IMR-90 (cell line): ENCODE measurements at regions not wholly inside any gene's neighbourhood (a gene's known extent, or its start where the extent isn't known, plus 50 kb on each side); places are given as distances from the start of the nearest gene placed in this dataset.

ENCODE experiments used
- ATAC-seq: fragments of 200-7000 bp; cut with Tn5 transposase; 2 replicates; pipeline ENCODE4 v1.9.1; 2020; ENCODE audit warnings: low read depth, mild to moderate bottlenecking, moderate library complexity
- BruUV-seq: library from RNA; stranded (reverse); fragments of 400-500 nt; replicated peaks from 2 replicates; lab custom pipeline; 2021; lab: Mats Ljungman, UMichigan
- CTCF ChIA-PET: fragments of 300-600 bp; formaldehyde crosslinking; extraction: SDS; loops from one replicate; lab custom pipeline; 2021; ENCODE audit warnings: antibody characterized with exemption; lab: Yijun Ruan, JAX
- POLR2A ChIA-PET: fragments of 300-600 bp; sonication (Branson Sonifier 250); formaldehyde crosslinking; loops from one replicate; lab custom pipeline; 2022; ENCODE audit warnings: antibody characterized with exemption; ENCODE audit not compliant: unreplicated experiment; lab: Charles Lee
- DNase-seq: peaks from one replicate; pipeline ENCODE4 v3.0.0; 2013
- H2AFZ ChIP-seq: replicated peaks from 2 replicates; pipeline ENCODE3; 2013; ENCODE audit warnings: low read length, mild to moderate bottlenecking; ENCODE audit not compliant: poor library complexity
- H2AK5ac ChIP-seq: 2 replicates; pipeline ENCODE4 v1.6.1; 2013; ENCODE audit warnings: low read depth, low read length, inconsistent platforms
- H2AK9ac ChIP-seq: replicated peaks from 2 replicates; pipeline ENCODE3; 2013; ENCODE audit warnings: mild to moderate bottlenecking, low read depth, low read length, moderate library complexity; ENCODE audit not compliant: poor library complexity
- H2BK120ac ChIP-seq: 2 replicates; pipeline ENCODE4 v1.6.1; 2013; ENCODE audit warnings: low read depth, low read length, inconsistent platforms
- H2BK15ac ChIP-seq: 3 replicates; pipeline ENCODE4 v1.6.1; 2013; ENCODE audit warnings: low read depth, low read length, inconsistent platforms
- H2BK20ac ChIP-seq: 2 replicates; pipeline ENCODE4 v1.6.1; 2013; ENCODE audit warnings: low read depth, mild to moderate bottlenecking, inconsistent platforms, low read length, moderate library complexity
- H2BK5ac ChIP-seq: 2 replicates; pipeline ENCODE4 v1.6.1; 2013; ENCODE audit warnings: mild to moderate bottlenecking, low read depth, low read length, inconsistent platforms; ENCODE audit not compliant: poor library complexity, severe bottlenecking
- H3K14ac ChIP-seq: replicated peaks from 2 replicates; pipeline ENCODE4 v1.6.1; 2013; ENCODE audit warnings: low read depth, low read length, inconsistent platforms
- H3K18ac ChIP-seq: 2 replicates; pipeline ENCODE4 v1.6.1; 2013; ENCODE audit warnings: low read depth, low read length, control low read depth
- H3K23ac ChIP-seq: 2 replicates; pipeline ENCODE4 v1.6.1; 2013; ENCODE audit warnings: low read depth, low read length, inconsistent platforms
- H3K27ac ChIP-seq: 2 replicates; pipeline ENCODE4 v1.5.1; 2013; ENCODE audit warnings: mild to moderate bottlenecking, control low read depth, low read length; ENCODE audit not compliant: insufficient read depth
- H3K27me3 ChIP-seq: 2 replicates; pipeline ENCODE4 v1.6.1; 2013; ENCODE audit warnings: low read length; ENCODE audit not compliant: control insufficient read depth, insufficient read depth
- H3K36me3 ChIP-seq: 2 replicates; pipeline ENCODE4 v1.6.1; 2013; ENCODE audit warnings: low read length, mixed read lengths; ENCODE audit not compliant: control insufficient read depth, insufficient read depth
- H3K4ac ChIP-seq: 2 replicates; pipeline ENCODE4 v1.6.1; 2013; ENCODE audit warnings: low read depth, low read length, inconsistent platforms
- H3K4me1 ChIP-seq: 2 replicates; pipeline ENCODE4 v1.6.1; 2013; ENCODE audit warnings: low read length, mixed read lengths; ENCODE audit not compliant: control insufficient read depth, insufficient read depth
- H3K4me2 ChIP-seq: 2 replicates; pipeline ENCODE4 v1.6.1; 2013; ENCODE audit warnings: low read depth, mild to moderate bottlenecking, control low read depth, low read length, moderate library complexity
- H3K4me3 ChIP-seq: 2 replicates; pipeline ENCODE4 v1.5.1; 2013; ENCODE audit warnings: low read depth, mild to moderate bottlenecking, control low read depth, low read length, moderate library complexity; ENCODE audit not compliant: insufficient read depth
- H3K56ac ChIP-seq: 2 replicates; pipeline ENCODE4 v1.6.1; 2013; ENCODE audit warnings: low read length, inconsistent platforms; ENCODE audit not compliant: insufficient read depth; ENCODE audit errors: extremely low read depth
- H3K79me1 ChIP-seq, 2 experiments: 2 replicates each; pipeline ENCODE4 v1.6.1; 2013; ENCODE audit warnings: low read length in 2 of 2, inconsistent platforms in 1 of 2, low read depth in 1 of 2
- H3K9ac ChIP-seq: 2 replicates; pipeline ENCODE4 v1.6.1; 2013; ENCODE audit warnings: low read depth, low read length, control low read depth
- H3K9me1 ChIP-seq: 2 replicates; pipeline ENCODE4 v1.6.1; 2013; ENCODE audit warnings: low read length, inconsistent platforms; ENCODE audit not compliant: insufficient read depth
- H3K9me3 ChIP-seq: 2 replicates; pipeline ENCODE4 v1.6.1; 2013; ENCODE audit warnings: low read length; ENCODE audit not compliant: control insufficient read depth, insufficient read depth
- H4K20me1 ChIP-seq: 2 replicates; pipeline ENCODE4 v1.6.1; 2013; ENCODE audit warnings: low read length, inconsistent platforms; ENCODE audit not compliant: insufficient read depth
- H4K5ac ChIP-seq: 2 replicates; pipeline ENCODE4 v1.6.1; 2013; ENCODE audit warnings: mild to moderate bottlenecking, low read depth, low read length, control low read depth
- H4K8ac ChIP-seq, 2 experiments: 2 replicates each; pipeline ENCODE4 v1.6.1; 2013; ENCODE audit warnings: low read depth in 2 of 2, low read length in 2 of 2, control low read depth in 1 of 2, inconsistent platforms in 1 of 2
- H4K91ac ChIP-seq: 2 replicates; pipeline ENCODE4 v1.6.1; 2013; ENCODE audit warnings: low read depth, low read length, inconsistent platforms; ENCODE audit not compliant: insufficient read depth
- MAZ ChIP-seq: IDR thresholded peaks from 2 replicates; pipeline ENCODE4 v1.6.1; 2012; ENCODE audit warnings: low read depth, mild to moderate bottlenecking, low read length, improper control_type of control experiment, moderate library complexity, borderline replicate concordance
- WGBS, 2 experiments: methylation state at CpG; one replicate each; pipeline versions ENCODE4 v1.1.5 to v1.1.7; 2013; ENCODE audit warnings: missing lambda C conversion rate in 2 of 2; ENCODE audit not compliant: insufficient read length in 1 of 2; ENCODE audit errors: extremely low coverage in 2 of 2; 5-methylcytosine and 5-hydroxymethylcytosine counted together
- dilution Hi-C: fragments of 300-500 bp; cut with HindIII; formaldehyde crosslinking; loops from one replicate; pipeline ENCODE4 v1.14.3; 2018; ENCODE audit warnings: low sequenced_read_pairs; ENCODE audit not compliant: unreplicated experiment
- in situ Hi-C: fragments of 300-500 bp; cut with MboI; formaldehyde crosslinking; loops from 3 replicates; pipeline ENCODE4 v1.14.3; 2019; ENCODE audit warnings: low sequenced_read_pairs, inconsistent platforms, mixed read lengths
- intact Hi-C: fragments of 100-400 bp; cut with micrococcal nuclease; formaldehyde crosslinking; loops from 2 replicates; pipeline ENCODE4 v1.10.0; 2022

DNA sequence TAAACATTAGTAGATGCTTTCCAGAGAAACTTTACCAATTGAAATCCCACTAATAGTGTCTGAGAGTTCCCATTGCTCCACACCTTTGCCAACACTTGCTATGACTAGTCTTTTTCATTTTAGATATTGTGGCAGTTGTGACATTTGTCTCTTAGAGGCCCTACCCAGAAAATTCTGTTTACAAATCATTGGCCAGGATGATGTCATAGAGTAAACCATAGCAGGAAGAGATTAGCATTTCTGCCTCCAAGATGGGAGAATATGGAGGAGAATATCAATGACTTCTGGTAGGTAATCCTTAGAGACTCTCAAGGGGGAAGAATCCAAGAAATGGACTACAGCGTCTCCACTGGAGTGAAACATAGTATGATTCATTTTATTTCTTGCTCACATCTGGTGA lies 291.0 kb upstream of the CNTN3 start:
- no peak overlapping the region for H3K27ac ChIP-seq
- no peak overlapping the region for H3K14ac ChIP-seq
- dilution Hi-C loops, result no loop called here
- H3K4me3 ChIP-seq, result no peak overlapping the region
- H2AK9ac ChIP-seq, result no peak overlapping the region
- H4K20me1 ChIP-seq, result no peaks in the 10 kb centered on the region
- no peaks in the 10 kb centered on the region for H3K9me1 ChIP-seq
- no peaks in the 10 kb centered on the region for H3K36me3 ChIP-seq
- H3K9ac ChIP-seq, result no peak overlapping the region
- ChIA-PET CTCF (no interaction called here), POLR2A (no interaction called here)
- WGBS, 2 experiments, result 20% methylated on average over 1 of the region's 1 CpG; no CpG with 5 or more reads in 1 of the 2 experiments
- no peak for TF ChIP-seq MAZ
- no TSS peak for BruUV-seq
- H3K9me3 ChIP-seq, result no peaks in the 10 kb centered on the region
- no peak overlapping the region for H3K23ac ChIP-seq
- H2AFZ ChIP-seq, result no peak overlapping the region
- H2AK5ac ChIP-seq, result no peak overlapping the region
- in situ Hi-C loops, result no loop called here
- intact Hi-C loops, result no loop called here
- H2BK15ac ChIP-seq, result no peak overlapping the region
- no peak overlapping the region for H2BK20ac ChIP-seq
- ATAC-seq (no peak), DNase-seq (no peak)
- no peak overlapping the region for H3K4me2 ChIP-seq
- no peak overlapping the region for H3K4ac ChIP-seq
- H2BK5ac ChIP-seq, result no peak overlapping the region
- H2BK120ac ChIP-seq, result no peak overlapping the region
- no peak overlapping the region for H3K56ac ChIP-seq
- no peak overlapping the region for H4K5ac ChIP-seq
- no peaks in the 10 kb centered on the region for H3K79me1 ChIP-seq
- H3K18ac ChIP-seq, result no peak overlapping the region
- no peaks in the 10 kb centered on the region for H3K27me3 ChIP-seq
- H3K4me1 ChIP-seq, result no peaks in the 10 kb centered on the region
- H4K91ac ChIP-seq, result no peak overlapping the region
- H4K8ac ChIP-seq, result no peak overlapping the region
